ENCODE measurements at regions not wholly inside any gene's neighbourhood (a gene's known extent, or its start where the extent isn't known, plus 50 kb on each side); places are given as distances from the start of the nearest gene placed in this dataset.

DNA sequence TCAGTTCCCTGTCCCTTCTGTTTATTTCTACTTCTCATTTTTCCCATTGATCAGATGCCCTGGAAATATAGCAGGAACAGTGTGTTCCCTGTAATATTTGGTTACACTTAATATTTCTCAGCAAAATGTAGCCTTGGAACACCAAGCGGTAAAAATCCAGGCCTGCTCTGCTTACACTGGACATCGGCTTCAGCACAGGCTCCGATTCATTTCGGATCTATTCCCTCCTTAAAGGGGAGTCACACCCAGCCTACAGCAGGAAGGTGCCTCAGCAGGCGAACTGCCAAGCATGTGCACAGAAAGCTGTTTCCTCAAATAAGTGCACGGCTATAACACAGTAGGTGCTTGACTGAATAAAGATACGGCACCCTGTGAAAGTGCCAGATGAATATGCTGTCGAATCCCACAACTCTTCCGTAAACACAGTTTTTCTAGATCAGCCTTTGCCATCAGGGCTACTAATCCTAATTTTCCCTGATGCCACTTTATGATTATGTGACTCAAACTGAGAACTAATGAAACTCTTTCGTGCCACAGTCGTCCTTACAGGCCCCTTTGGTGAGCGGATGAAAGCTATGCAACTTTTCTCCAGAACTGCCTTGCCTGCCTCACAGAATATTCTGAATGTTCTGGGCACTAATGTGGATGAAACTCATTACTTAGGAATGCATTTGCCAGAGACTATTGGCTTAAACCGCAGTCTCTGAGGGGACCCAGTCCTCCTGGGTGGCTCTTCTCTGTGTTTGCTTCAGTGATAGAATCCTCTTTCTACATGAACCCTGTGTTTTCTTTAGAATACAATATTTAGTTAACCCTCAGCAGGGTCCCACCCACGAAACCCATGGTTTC is 275.5 kb upstream of the RUNX1 start:
- no peaks in the 10 kb centered on the region for H3K27me3 ChIP-seq (ENCODE audit: control insufficient read depth in 1 of 2, insufficient read depth in 2 of 2, low read length in 2 of 2)
- H3K4me3 ChIP-seq (ENCODE audit: low read depth in 1 of 2, low read length in 2 of 2), result no peak overlapping the region
- H3K9ac ChIP-seq (ENCODE audit: low read depth in 1 of 2, low read length in 2 of 2), result no peak overlapping the region
- no peaks in the 10 kb centered on the region for H3K36me3 ChIP-seq (ENCODE audit: control insufficient read depth in 1 of 2, insufficient read depth in 2 of 2, low read length in 2 of 2)
- no peak overlapping the region for H3K27ac ChIP-seq (ENCODE audit: low read depth, low read length)
- H3K9me3 ChIP-seq (ENCODE audit: control insufficient read depth in 1 of 2, low read length in 2 of 2), result no peaks in the 10 kb centered on the region
- no peaks in the 10 kb centered on the region for H3K4me1 ChIP-seq (ENCODE audit: control insufficient read depth in 1 of 2, insufficient read depth in 2 of 2, low read length in 2 of 2)

GRCh38 chr21:35323947-35324346 is 274.8 kb upstream of the RUNX1 start:
- H3K9ac ChIP-seq (ENCODE audit: low read depth in 1 of 2, low read length in 2 of 2), result no peak overlapping the region
- H3K36me3 ChIP-seq (ENCODE audit: control insufficient read depth in 1 of 2, insufficient read depth in 2 of 2, low read length in 2 of 2), result no peaks in the 10 kb centered on the region
- no peaks in the 10 kb centered on the region for H3K27me3 ChIP-seq (ENCODE audit: control insufficient read depth in 1 of 2, insufficient read depth in 2 of 2, low read length in 2 of 2)
- no peak overlapping the region for H3K27ac ChIP-seq (ENCODE audit: low read depth, low read length)
- H3K4me3 ChIP-seq (ENCODE audit: low read depth in 1 of 2, low read length in 2 of 2), result no peak overlapping the region
- H3K9me3 ChIP-seq (ENCODE audit: control insufficient read depth in 1 of 2, low read length in 2 of 2), result no peaks in the 10 kb centered on the region
- no peaks in the 10 kb centered on the region for H3K4me1 ChIP-seq (ENCODE audit: control insufficient read depth in 1 of 2, insufficient read depth in 2 of 2, low read length in 2 of 2)

DNA sequence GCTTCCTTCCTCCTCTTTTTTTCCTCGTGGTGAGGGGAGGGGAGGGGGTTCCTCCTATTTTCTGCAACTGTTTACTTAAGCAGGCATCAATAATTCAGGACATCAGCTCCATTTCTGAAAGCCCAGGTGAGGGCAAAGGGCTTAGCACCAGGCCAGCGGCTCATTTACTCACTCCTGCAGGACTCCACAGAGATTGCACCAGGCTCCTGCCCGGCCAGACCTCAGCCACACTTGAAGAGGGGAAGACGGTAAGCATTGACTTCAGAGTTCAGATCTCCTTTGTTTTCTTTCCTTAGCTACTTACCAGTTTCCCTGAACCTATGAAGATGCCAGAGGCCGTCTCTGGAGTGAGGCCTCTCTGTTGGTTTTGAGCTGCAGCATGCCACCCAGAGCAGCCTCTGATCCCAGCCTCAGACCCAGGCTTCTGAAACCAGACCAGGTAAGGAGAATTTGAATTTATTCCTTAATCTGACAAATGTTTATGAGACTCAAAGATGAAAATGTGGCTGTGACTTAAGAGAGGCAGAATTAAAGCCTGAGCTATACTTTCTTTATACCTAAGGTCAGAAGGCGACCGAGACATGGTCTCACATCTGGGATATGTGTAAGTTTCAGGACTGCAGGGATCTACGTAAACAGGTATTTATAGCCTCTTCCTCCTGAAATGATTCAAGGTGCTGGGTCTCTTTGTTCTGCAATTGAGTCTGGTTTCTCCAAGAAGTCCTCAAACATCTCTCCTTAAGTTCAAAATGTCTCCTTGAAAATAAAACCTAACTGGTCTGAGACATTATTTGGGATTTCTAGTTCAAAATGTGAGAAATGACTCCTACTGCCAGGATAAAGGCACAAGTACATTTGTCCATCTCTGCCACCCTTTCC is 272.5 kb upstream of the RUNX1 start:
- H3K27ac ChIP-seq (ENCODE audit: low read depth, low read length), result no peak overlapping the region
- no peaks in the 10 kb centered on the region for H3K36me3 ChIP-seq (ENCODE audit: control insufficient read depth in 1 of 2, insufficient read depth in 2 of 2, low read length in 2 of 2)
- H3K9ac ChIP-seq (ENCODE audit: low read depth in 1 of 2, low read length in 2 of 2), result no peak overlapping the region
- H3K4me1 ChIP-seq (ENCODE audit: control insufficient read depth in 1 of 2, insufficient read depth in 2 of 2, low read length in 2 of 2), result no peaks in the 10 kb centered on the region
- no peak overlapping the region for H3K4me3 ChIP-seq (ENCODE audit: low read depth in 1 of 2, low read length in 2 of 2)
- H3K9me3 ChIP-seq (ENCODE audit: control insufficient read depth in 1 of 2, low read length in 2 of 2), result no peaks in the 10 kb centered on the region
- no peaks in the 10 kb centered on the region for H3K27me3 ChIP-seq (ENCODE audit: control insufficient read depth in 1 of 2, insufficient read depth in 2 of 2, low read length in 2 of 2)

GRCh38 chr21:35319684-35320283 is 270.7 kb upstream of the RUNX1 start:
- H3K27me3 ChIP-seq (ENCODE audit: control insufficient read depth in 1 of 2, insufficient read depth in 2 of 2, low read length in 2 of 2), result no peaks in the 10 kb centered on the region
- H3K4me3 ChIP-seq (ENCODE audit: low read depth in 1 of 2, low read length in 2 of 2), result no peak overlapping the region
- H3K27ac ChIP-seq (ENCODE audit: low read depth, low read length), result no peak overlapping the region
- H3K9me3 ChIP-seq (ENCODE audit: control insufficient read depth in 1 of 2, low read length in 2 of 2), result no peaks in the 10 kb centered on the region
- no peaks in the 10 kb centered on the region for H3K4me1 ChIP-seq (ENCODE audit: control insufficient read depth in 1 of 2, insufficient read depth in 2 of 2, low read length in 2 of 2)
- H3K36me3 ChIP-seq (ENCODE audit: control insufficient read depth in 1 of 2, insufficient read depth in 2 of 2, low read length in 2 of 2), result no peaks in the 10 kb centered on the region
- H3K9ac ChIP-seq (ENCODE audit: low read depth in 1 of 2, low read length in 2 of 2), result no peak overlapping the region

DNA sequence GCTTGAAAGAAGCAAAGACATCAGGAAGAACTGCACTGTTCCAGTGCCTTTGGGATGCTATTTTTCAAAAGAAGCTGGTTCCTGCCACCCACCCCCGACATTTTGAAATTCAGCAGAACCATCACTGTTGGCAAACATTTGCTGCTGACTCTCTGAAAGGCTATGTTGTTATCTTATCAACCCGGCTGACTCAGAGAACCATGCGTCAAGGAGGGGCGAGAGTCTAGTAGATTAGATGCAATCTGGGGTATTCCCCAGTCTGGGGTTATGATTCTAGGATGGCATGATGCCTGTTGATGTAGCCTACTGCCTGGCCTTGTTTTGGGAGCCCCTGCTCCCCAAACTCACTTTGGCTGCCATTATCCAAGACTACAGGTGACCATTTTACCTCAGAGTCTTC is 267.8 kb upstream of the RUNX1 start:
- no peak overlapping the region for H3K27ac ChIP-seq (ENCODE audit: low read depth, low read length)
- H3K9me3 ChIP-seq (ENCODE audit: control insufficient read depth in 1 of 2, low read length in 2 of 2), result no peaks in the 10 kb centered on the region
- no peak overlapping the region for H3K9ac ChIP-seq (ENCODE audit: low read depth in 1 of 2, low read length in 2 of 2)
- H3K4me3 ChIP-seq (ENCODE audit: low read depth in 1 of 2, low read length in 2 of 2), result no peak overlapping the region
- no peaks in the 10 kb centered on the region for H3K4me1 ChIP-seq (ENCODE audit: control insufficient read depth in 1 of 2, insufficient read depth in 2 of 2, low read length in 2 of 2)
- no peaks in the 10 kb centered on the region for H3K36me3 ChIP-seq (ENCODE audit: control insufficient read depth in 1 of 2, insufficient read depth in 2 of 2, low read length in 2 of 2)
- no peaks in the 10 kb centered on the region for H3K27me3 ChIP-seq (ENCODE audit: control insufficient read depth in 1 of 2, insufficient read depth in 2 of 2, low read length in 2 of 2)

DNA sequence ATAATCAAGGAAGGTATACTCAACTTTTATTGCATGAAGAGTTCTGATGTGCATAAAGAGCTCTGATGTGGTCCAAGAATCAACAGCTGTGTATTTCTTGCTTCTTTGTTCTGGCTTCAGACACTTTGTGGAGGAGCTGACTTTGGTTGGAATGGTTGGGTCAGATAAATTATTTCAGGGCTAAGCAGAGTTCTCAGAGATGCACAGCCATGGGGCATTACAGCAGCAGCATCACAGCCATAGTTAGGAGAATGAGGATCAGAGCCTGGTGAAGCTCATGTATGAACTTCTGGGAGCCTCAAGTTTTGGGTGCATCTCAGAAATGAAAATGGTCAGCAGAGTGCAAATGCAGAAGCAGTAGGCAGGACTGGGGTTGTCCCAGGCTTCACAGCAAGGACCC is 267.4 kb upstream of the RUNX1 start:
- Histone ChIP-seq H3K4me1 (ENCODE audit: control insufficient read depth in 1 of 2, insufficient read depth in 2 of 2, low read length in 2 of 2) (no peaks in the 10 kb centered on the region), H3K4me3 (ENCODE audit: low read depth in 1 of 2, low read length in 2 of 2) (no peak overlapping the region), H3K9me3 (ENCODE audit: control insufficient read depth in 1 of 2, low read length in 2 of 2) (no peaks in the 10 kb centered on the region), H3K27me3 (ENCODE audit: control insufficient read depth in 1 of 2, insufficient read depth in 2 of 2, low read length in 2 of 2) (no peaks in the 10 kb centered on the region), H3K36me3 (ENCODE audit: control insufficient read depth in 1 of 2, insufficient read depth in 2 of 2, low read length in 2 of 2) (no peaks in the 10 kb centered on the region), H3K27ac (ENCODE audit: low read depth, low read length) (no peak overlapping the region), H3K9ac (ENCODE audit: low read depth in 1 of 2, low read length in 2 of 2) (no peak overlapping the region)

- no peaks in the 10 kb centered on the region for H3K36me3 ChIP-seq (ENCODE audit: control insufficient read depth in 1 of 2, insufficient read depth in 2 of 2, low read length in 2 of 2)
- no peak overlapping the region for H3K4me3 ChIP-seq (ENCODE audit: low read depth in 1 of 2, low read length in 2 of 2)
- no peaks in the 10 kb centered on the region for H3K4me1 ChIP-seq (ENCODE audit: control insufficient read depth in 1 of 2, insufficient read depth in 2 of 2, low read length in 2 of 2)
- H3K27me3 ChIP-seq (ENCODE audit: control insufficient read depth in 1 of 2, insufficient read depth in 2 of 2, low read length in 2 of 2), result no peaks in the 10 kb centered on the region
- H3K9ac ChIP-seq (ENCODE audit: low read depth in 1 of 2, low read length in 2 of 2), result no peak overlapping the region
- H3K9me3 ChIP-seq (ENCODE audit: control insufficient read depth in 1 of 2, low read length in 2 of 2), result no peaks in the 10 kb centered on the region
- no peak overlapping the region for H3K27ac ChIP-seq (ENCODE audit: low read depth, low read length)
Measured at GRCh38 chr21:35314857-35315582, 265.9 kb upstream of the RUNX1 start.

DNA sequence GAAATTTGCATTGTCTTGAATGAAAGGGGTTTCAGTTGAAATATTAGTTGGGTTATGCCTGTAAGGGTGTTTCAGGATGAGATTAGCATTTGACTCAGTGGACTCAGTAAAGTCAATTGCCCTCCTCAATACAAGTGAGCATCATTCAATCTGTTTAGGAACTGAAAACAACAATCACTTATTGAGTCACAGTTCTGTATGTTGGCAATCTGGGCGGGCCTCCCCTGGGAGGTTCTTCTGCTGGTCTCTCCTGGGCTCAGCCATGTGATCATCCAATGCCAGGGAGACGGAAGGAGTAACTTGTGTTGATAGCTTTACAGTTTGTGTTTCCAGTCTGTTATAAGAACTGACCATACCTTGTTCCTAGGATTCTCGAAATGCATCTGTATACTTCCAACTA is 262.9 kb upstream of the RUNX1 start:
- no peaks in the 10 kb centered on the region for H3K4me1 ChIP-seq (ENCODE audit: control insufficient read depth in 1 of 2, insufficient read depth in 2 of 2, low read length in 2 of 2)
- H3K4me3 ChIP-seq (ENCODE audit: low read depth in 1 of 2, low read length in 2 of 2), result no peak overlapping the region
- no peaks in the 10 kb centered on the region for H3K36me3 ChIP-seq (ENCODE audit: control insufficient read depth in 1 of 2, insufficient read depth in 2 of 2, low read length in 2 of 2)
- H3K9me3 ChIP-seq (ENCODE audit: control insufficient read depth in 1 of 2, low read length in 2 of 2), result no peaks in the 10 kb centered on the region
- H3K27me3 ChIP-seq (ENCODE audit: control insufficient read depth in 1 of 2, insufficient read depth in 2 of 2, low read length in 2 of 2), result no peaks in the 10 kb centered on the region
- no peak overlapping the region for H3K27ac ChIP-seq (ENCODE audit: low read depth, low read length)
- H3K9ac ChIP-seq (ENCODE audit: low read depth in 1 of 2, low read length in 2 of 2), result no peak overlapping the region

- H3K9me3 ChIP-seq (ENCODE audit: control insufficient read depth in 1 of 2, low read length in 2 of 2), result no peaks in the 10 kb centered on the region
- no peaks in the 10 kb centered on the region for H3K27me3 ChIP-seq (ENCODE audit: control insufficient read depth in 1 of 2, insufficient read depth in 2 of 2, low read length in 2 of 2)
- no peak overlapping the region for H3K4me3 ChIP-seq (ENCODE audit: low read depth in 1 of 2, low read length in 2 of 2)
- no peaks in the 10 kb centered on the region for H3K36me3 ChIP-seq (ENCODE audit: control insufficient read depth in 1 of 2, insufficient read depth in 2 of 2, low read length in 2 of 2)
- no peaks in the 10 kb centered on the region for H3K4me1 ChIP-seq (ENCODE audit: control insufficient read depth in 1 of 2, insufficient read depth in 2 of 2, low read length in 2 of 2)
- no peak overlapping the region for H3K27ac ChIP-seq (ENCODE audit: low read depth, low read length)
- H3K9ac ChIP-seq (ENCODE audit: low read depth in 1 of 2, low read length in 2 of 2), result no peak overlapping the region
Measured at GRCh38 chr21:35309316-35309715, 260.2 kb upstream of the RUNX1 start.
